ENCODE measurements at regions not wholly inside any gene's neighbourhood (a gene's known extent, or its start where the extent isn't known, plus 50 kb on each side); places are given as distances from the start of the nearest gene placed in this dataset.

- no peaks in the 10 kb centered on the region for H4K20me1 ChIP-seq (ENCODE audit: insufficient read depth, poor library complexity, severe bottlenecking)
- H3K27ac ChIP-seq = peak overlapping the region; percentile 86
- peaks cover 29% of the 10 kb centered on the region for H3K4me1 ChIP-seq (ENCODE audit: insufficient read depth)
- no peak overlapping the region for H2AFZ ChIP-seq
- TF ChIP-seq, protein P1, sequence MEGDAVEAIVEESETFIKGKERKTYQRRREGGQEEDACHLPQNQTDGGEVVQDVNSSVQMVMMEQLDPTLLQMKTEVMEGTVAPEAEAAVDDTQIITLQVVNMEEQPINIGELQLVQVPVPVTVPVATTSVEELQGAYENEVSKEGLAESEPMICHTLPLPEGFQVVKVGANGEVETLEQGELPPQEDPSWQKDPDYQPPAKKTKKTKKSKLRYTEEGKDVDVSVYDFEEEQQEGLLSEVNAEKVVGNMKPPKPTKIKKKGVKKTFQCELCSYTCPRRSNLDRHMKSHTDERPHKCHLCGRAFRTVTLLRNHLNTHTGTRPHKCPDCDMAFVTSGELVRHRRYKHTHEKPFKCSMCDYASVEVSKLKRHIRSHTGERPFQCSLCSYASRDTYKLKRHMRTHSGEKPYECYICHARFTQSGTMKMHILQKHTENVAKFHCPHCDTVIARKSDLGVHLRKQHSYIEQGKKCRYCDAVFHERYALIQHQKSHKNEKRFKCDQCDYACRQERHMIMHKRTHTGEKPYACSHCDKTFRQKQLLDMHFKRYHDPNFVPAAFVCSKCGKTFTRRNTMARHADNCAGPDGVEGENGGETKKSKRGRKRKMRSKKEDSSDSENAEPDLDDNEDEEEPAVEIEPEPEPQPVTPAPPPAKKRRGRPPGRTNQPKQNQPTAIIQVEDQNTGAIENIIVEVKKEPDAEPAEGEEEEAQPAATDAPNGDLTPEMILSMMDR (IDR thresholded peaks at IDR 0.05; ENCODE audit: poor library complexity) = no peak
- TF ChIP-seq EZH2phosphoT487 (IDR thresholded peaks at IDR 0.05; ENCODE audit: low read depth, severe bottlenecking, unreplicated experiment) (no peak), EZH2 (IDR thresholded peaks at IDR 0.05; ENCODE audit: borderline replicate concordance) (no peak)
- no peaks in the 10 kb centered on the region for H3K79me2 ChIP-seq
- no peak overlapping the region for H3K4me3 ChIP-seq
- peak overlapping the region; percentile 55 for H3K4me2 ChIP-seq
- no peaks in the 10 kb centered on the region for H3K9me2 ChIP-seq (replicated peaks; ENCODE audit: insufficient read depth)
- H3K9me3 ChIP-seq (ENCODE audit: low read depth) = no peaks in the 10 kb centered on the region
- 90% methylated on average over 14 of the region's 14 CpGs for WGBS (ENCODE audit: low lambda C conversion rate, missing lambda C conversion rate)
- no peak for DNase-seq (ENCODE audit: low spot score)
- no peaks in the 10 kb centered on the region for H3K36me3 ChIP-seq (replicated peaks; ENCODE audit: insufficient read depth, low read depth)
- H3K27me3 ChIP-seq = no peaks in the 10 kb centered on the region
These were observed 611.2 kb upstream of the MGMT start for GRCh38 chr10:128855618-128856428.

DNA sequence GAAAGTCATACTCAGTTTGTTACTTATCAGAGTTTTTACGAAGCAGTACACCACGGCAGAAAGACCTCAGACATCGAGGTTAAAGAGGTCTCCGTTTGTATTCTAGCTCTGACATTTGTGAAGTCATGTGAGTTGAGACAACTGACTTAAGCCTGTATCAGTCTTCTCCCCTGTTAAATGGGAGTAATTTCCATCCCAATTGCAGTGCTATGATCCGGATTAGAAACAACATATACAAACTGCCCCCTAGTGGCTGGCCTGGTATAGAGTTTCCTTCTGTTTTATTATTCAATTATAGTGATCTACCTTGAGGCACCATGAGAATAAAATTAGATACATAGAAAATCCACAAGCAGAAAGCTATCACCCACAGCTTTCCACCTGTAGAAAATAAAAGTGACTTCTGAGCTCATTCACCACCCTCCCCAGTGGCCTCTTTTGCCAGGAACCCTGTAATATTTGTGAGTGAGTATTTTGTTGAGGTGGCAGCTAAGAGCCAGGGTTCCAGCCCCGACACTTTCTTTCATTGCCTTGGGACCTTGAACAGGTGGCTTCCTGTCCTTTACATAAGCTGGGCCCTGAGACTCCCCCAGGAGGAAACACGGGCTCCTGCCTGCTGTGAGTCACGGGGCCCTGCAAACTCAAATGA is 607.2 kb upstream of the MGMT start:
- Histone ChIP-seq H3K36me3 (replicated peaks; ENCODE audit: insufficient read depth, low read depth) (no peaks in the 10 kb centered on the region), H3K9me3 (ENCODE audit: low read depth) (no peaks in the 10 kb centered on the region), H3K27me3 (no peaks in the 10 kb centered on the region), H3K4me1 (ENCODE audit: insufficient read depth) (peaks cover 11% of the 10 kb centered on the region), H4K20me1 (ENCODE audit: insufficient read depth, poor library complexity, severe bottlenecking) (no peaks in the 10 kb centered on the region), H2AFZ (no peak overlapping the region), H3K9me2 (replicated peaks; ENCODE audit: insufficient read depth) (no peaks in the 10 kb centered on the region), H3K27ac (no peak overlapping the region), H3K4me3 (no peak overlapping the region), H3K79me2 (no peaks in the 10 kb centered on the region), H3K4me2 (no peak overlapping the region)
- 81% methylated on average over 8 of the region's 8 CpGs for WGBS (ENCODE audit: low lambda C conversion rate, missing lambda C conversion rate)
- TF ChIP-seq EZH2phosphoT487 (IDR thresholded peaks at IDR 0.05; ENCODE audit: low read depth, severe bottlenecking, unreplicated experiment) (no peak), EZH2 (IDR thresholded peaks at IDR 0.05; ENCODE audit: borderline replicate concordance) (no peak)
- TF ChIP-seq, protein P1 (IDR thresholded peaks at IDR 0.05; ENCODE audit: poor library complexity) = peak; percentile 55
- DNase-seq (ENCODE audit: low spot score) = peak; percentile 44

GRCh38 chr10:128860574-128860973 is 606.5 kb upstream of the MGMT start:
- Histone ChIP-seq H3K9me3 (ENCODE audit: low read depth) (no peaks in the 10 kb centered on the region), H3K4me2 (no peak overlapping the region), H3K27ac (no peak overlapping the region), H3K79me2 (no peaks in the 10 kb centered on the region), H4K20me1 (ENCODE audit: insufficient read depth, poor library complexity, severe bottlenecking) (no peaks in the 10 kb centered on the region), H3K36me3 (replicated peaks; ENCODE audit: insufficient read depth, low read depth) (no peaks in the 10 kb centered on the region), H3K4me3 (no peak overlapping the region), H2AFZ (no peak overlapping the region), H3K4me1 (ENCODE audit: insufficient read depth) (peaks cover 5% of the 10 kb centered on the region), H3K27me3 (no peaks in the 10 kb centered on the region), H3K9me2 (replicated peaks; ENCODE audit: insufficient read depth) (no peaks in the 10 kb centered on the region)
- TF ChIP-seq EZH2 (IDR thresholded peaks at IDR 0.05; ENCODE audit: borderline replicate concordance) (no peak), EZH2phosphoT487 (IDR thresholded peaks at IDR 0.05; ENCODE audit: low read depth, severe bottlenecking, unreplicated experiment) (no peak)
- TF ChIP-seq, protein P1 (IDR thresholded peaks at IDR 0.05; ENCODE audit: poor library complexity) = no peak
- 85% methylated on average over 9 of the region's 9 CpGs for WGBS (ENCODE audit: low lambda C conversion rate, missing lambda C conversion rate)
- DNase-seq (ENCODE audit: low spot score) = no peak
